Duodenal mucosa (tissue), 2 donors: ENCODE measurements at regions not wholly inside any gene's neighbourhood (a gene's known extent, or its start where the extent isn't known, plus 50 kb on each side); places are given as distances from the start of the nearest gene placed in this dataset.

Experiments
- H3K27ac ChIP-seq: one replicate; pipeline ENCODE4 v1.7.0; 2013; ENCODE audit warnings: low read depth, low read length
- H3K27me3 ChIP-seq, 2 donors: one replicate each; pipeline ENCODE4 v1.7.0; 2013; ENCODE audit warnings: low read length in 2 of 2, control low read depth in 1 of 2; ENCODE audit not compliant: insufficient read depth in 2 of 2, control insufficient read depth in 1 of 2
- H3K36me3 ChIP-seq, 2 donors: one replicate each; pipeline ENCODE4 v1.7.0; 2013; ENCODE audit warnings: low read length in 2 of 2, control low read depth in 1 of 2; ENCODE audit not compliant: insufficient read depth in 2 of 2, control insufficient read depth in 1 of 2
- H3K4me1 ChIP-seq, 2 donors: one replicate each; pipeline ENCODE4 v1.7.0; 2013; ENCODE audit warnings: low read length in 2 of 2, control low read depth in 1 of 2; ENCODE audit not compliant: insufficient read depth in 2 of 2, control insufficient read depth in 1 of 2
- H3K4me3 ChIP-seq, 2 donors: one replicate each; pipeline ENCODE4 v1.7.0; 2013; ENCODE audit warnings: low read length in 2 of 2, low read depth in 1 of 2
- H3K9ac ChIP-seq, 2 donors: one replicate each; pipeline ENCODE4 v1.7.0; 2013; ENCODE audit warnings: low read length in 2 of 2, low read depth in 1 of 2
- H3K9me3 ChIP-seq, 2 donors: one replicate each; pipeline ENCODE4 v1.7.0; 2013; ENCODE audit warnings: low read length in 2 of 2, control low read depth in 1 of 2; ENCODE audit not compliant: control insufficient read depth in 1 of 2

DNA sequence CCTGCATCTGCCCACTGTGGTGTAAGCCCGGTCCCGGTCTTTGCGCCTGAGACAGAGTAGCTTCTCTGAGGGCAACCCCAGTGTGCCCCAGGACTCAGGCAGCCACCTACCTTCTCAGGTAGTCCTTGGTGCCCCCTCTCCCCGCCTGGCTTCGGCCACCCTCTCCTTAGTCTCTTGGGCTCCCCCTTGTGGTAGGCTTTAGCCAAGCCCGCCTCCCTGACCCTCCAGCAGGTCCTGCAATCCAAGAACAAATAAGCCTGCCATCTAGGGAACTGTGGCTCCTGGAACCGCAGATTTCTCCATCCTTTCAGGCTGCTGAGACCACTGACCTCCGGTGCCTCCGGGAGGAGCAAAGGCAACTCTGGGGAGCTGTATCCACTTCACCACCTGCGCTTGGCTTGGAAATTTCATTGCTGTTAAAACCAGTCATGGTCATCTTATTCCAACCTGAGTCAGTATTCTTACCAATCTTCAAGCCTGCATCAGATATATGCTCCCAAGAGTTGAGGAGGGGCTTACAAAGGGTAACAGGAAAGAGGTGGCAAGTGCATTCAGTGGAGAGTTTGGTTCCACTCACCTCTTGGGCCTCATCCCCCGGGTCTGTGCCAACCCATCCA, 52.8 kb upstream of the TENM4 start:
- Histone ChIP-seq H3K4me3 (no peak overlapping the region), H3K4me1 (no peaks in the 10 kb centered on the region)

GRCh38 chr11:79492008-79492407, 51.2 kb upstream of the TENM4 start:
- H3K4me1 ChIP-seq = no peaks in the 10 kb centered on the region
- H3K27me3 ChIP-seq = no peaks in the 10 kb centered on the region
- H3K4me3 ChIP-seq = no peak overlapping the region
- no peaks in the 10 kb centered on the region for H3K9me3 ChIP-seq
- no peak overlapping the region for H3K9ac ChIP-seq
- no peak overlapping the region for H3K27ac ChIP-seq
- no peaks in the 10 kb centered on the region for H3K36me3 ChIP-seq

More for the DNA sequence above, 52.8 kb upstream of the TENM4 start:
- Histone ChIP-seq H3K27ac (no peak overlapping the region), H3K9me3 (no peaks in the 10 kb centered on the region), H3K9ac (no peak overlapping the region), H3K36me3 (no peaks in the 10 kb centered on the region), H3K27me3 (no peaks in the 10 kb centered on the region)
